Renal cortical epithelial cell (primary cell): ENCODE measurements at regions not wholly inside any gene's neighbourhood (a gene's known extent, or its start where the extent isn't known, plus 50 kb on each side); places are given as distances from the start of the nearest gene placed in this dataset.
"Not testable (repeated sequence)": the region's sequence is repeated elsewhere in the genome, so short reads cannot be mapped to it uniquely, and the experiment has no call there.

Source experiments
- DNase-seq: peaks from one replicate; pipeline ENCODE4 v3.0.0-alpha.2; 2011; ENCODE audit warnings: low read depth

GRCh38 chr5:155619688-155620087 is 606.1 kb downstream of the KIF4B start:
- DNase-seq = no peak

- DNase-seq = no peak
Observed at GRCh38 chr5:155620821-155621410, 607.4 kb downstream of the KIF4B start.

GRCh38 chr5:155624597-155625241 is 611.2 kb downstream of the KIF4B start:
- DNase-seq = no peak

GRCh38 chr5:155625315-155625714 is 611.8 kb downstream of the KIF4B start:
- no peak for DNase-seq

GRCh38 chr5:155625897-155626543 is 612.5 kb downstream of the KIF4B start:
- no peak for DNase-seq

- DNase-seq = no peak
Observed at GRCh38 chr5:155626592-155626991, 613.0 kb downstream of the KIF4B start.

GRCh38 chr5:155628346-155628745 is 614.8 kb downstream of the KIF4B start:
- DNase-seq = no peak

- DNase-seq = no peak
Observed at GRCh38 chr5:155629597-155629996, 616.0 kb downstream of the KIF4B start.

GRCh38 chr5:155631116-155631515 is 617.6 kb downstream of the KIF4B start:
- DNase-seq = peak; percentile 88

- DNase-seq = no peak
Observed at GRCh38 chr5:155633338-155633957, 619.9 kb downstream of the KIF4B start.

GRCh38 chr5:155649666-155650065 is 636.1 kb downstream of the KIF4B start:
- no peak for DNase-seq

GRCh38 chr5:155655569-155655968 is 642.0 kb downstream of the KIF4B start:
- DNase-seq = no peak

- no peak for DNase-seq
Observed at GRCh38 chr5:155661859-155662258, 648.3 kb downstream of the KIF4B start.

- DNase-seq = no peak
Observed at GRCh38 chr5:155665361-155665760, 651.8 kb downstream of the KIF4B start.

- DNase-seq = not testable (repeated sequence)
Observed at GRCh38 chr5:155672001-155672400, 655.0 kb upstream of the SGCD start.

GRCh38 chr5:155676967-155677366 is 650.0 kb upstream of the SGCD start:
- DNase-seq = no peak

- no peak for DNase-seq
Observed at GRCh38 chr5:155678371-155678770, 648.6 kb upstream of the SGCD start.

GRCh38 chr5:155679530-155679929 is 647.4 kb upstream of the SGCD start:
- no peak for DNase-seq

GRCh38 chr5:155684417-155684816 is 642.5 kb upstream of the SGCD start:
- DNase-seq = no peak

GRCh38 chr5:155686131-155686530 is 640.8 kb upstream of the SGCD start:
- no peak for DNase-seq

GRCh38 chr5:155689406-155689805 is 637.6 kb upstream of the SGCD start:
- DNase-seq = no peak

- no peak for DNase-seq
Observed at GRCh38 chr5:155696362-155696761, 630.6 kb upstream of the SGCD start.

GRCh38 chr5:155697236-155697635 is 629.7 kb upstream of the SGCD start:
- DNase-seq = no peak
